ENCODE measurements at regions not wholly inside any gene's neighbourhood (a gene's known extent, or its start where the extent isn't known, plus 50 kb on each side); places are given as distances from the start of the nearest gene placed in this dataset.

DNA sequence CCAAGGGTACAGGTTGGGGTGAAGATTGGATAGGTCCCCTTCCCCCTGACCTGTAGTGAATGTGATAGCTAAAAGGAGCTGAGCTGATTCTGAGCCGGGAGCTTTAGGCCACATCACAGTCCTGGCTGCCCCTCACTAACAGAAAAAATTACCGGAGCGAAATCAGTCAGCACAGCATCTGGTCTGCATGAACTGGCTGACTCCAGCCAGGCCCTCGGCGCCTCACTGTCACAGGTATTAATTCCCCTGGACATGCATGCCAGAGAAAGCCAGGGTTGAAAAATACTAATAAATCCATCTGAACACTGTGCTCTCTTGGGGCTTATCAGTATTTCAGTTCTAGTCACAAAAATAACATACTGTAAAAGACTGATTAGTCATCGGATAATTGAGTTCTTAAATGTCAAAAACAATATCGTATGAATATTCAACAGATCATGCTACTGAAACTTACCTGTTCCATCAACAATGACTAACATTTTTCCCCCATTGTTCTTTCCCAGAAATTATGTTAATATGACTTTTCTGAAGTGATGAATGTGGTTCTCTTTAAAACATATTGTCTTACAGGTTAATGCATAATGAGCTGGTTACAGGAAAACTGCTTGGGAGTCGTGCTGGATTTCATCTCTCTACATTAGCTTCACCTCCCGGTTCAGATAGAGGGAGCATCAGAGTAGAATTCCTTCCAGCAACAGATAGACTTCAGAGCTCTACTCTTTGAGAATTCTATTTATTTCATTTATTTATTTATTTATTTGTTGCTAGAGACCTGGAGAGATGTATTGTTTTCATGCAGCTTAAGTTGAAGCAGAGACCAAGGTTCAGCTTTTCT lies 387.7 kb downstream of the NXPE2 start:
- TF ChIP-seq POLR2A (IDR thresholded peaks at IDR 0.05), result no peak
- TF ChIP-seq, protein P1, sequence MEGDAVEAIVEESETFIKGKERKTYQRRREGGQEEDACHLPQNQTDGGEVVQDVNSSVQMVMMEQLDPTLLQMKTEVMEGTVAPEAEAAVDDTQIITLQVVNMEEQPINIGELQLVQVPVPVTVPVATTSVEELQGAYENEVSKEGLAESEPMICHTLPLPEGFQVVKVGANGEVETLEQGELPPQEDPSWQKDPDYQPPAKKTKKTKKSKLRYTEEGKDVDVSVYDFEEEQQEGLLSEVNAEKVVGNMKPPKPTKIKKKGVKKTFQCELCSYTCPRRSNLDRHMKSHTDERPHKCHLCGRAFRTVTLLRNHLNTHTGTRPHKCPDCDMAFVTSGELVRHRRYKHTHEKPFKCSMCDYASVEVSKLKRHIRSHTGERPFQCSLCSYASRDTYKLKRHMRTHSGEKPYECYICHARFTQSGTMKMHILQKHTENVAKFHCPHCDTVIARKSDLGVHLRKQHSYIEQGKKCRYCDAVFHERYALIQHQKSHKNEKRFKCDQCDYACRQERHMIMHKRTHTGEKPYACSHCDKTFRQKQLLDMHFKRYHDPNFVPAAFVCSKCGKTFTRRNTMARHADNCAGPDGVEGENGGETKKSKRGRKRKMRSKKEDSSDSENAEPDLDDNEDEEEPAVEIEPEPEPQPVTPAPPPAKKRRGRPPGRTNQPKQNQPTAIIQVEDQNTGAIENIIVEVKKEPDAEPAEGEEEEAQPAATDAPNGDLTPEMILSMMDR (IDR thresholded peaks at IDR 0.05), result no peak
- DNase-seq, result no peak
- Histone ChIP-seq H3K9me3 (no peaks in the 10 kb centered on the region), H3K36me3 (no peaks in the 10 kb centered on the region), H3K4me3 (no peak overlapping the region), H3K27ac (no peak overlapping the region), H3K27me3 (no peaks in the 10 kb centered on the region), H3K4me1 (no peaks in the 10 kb centered on the region)

DNA sequence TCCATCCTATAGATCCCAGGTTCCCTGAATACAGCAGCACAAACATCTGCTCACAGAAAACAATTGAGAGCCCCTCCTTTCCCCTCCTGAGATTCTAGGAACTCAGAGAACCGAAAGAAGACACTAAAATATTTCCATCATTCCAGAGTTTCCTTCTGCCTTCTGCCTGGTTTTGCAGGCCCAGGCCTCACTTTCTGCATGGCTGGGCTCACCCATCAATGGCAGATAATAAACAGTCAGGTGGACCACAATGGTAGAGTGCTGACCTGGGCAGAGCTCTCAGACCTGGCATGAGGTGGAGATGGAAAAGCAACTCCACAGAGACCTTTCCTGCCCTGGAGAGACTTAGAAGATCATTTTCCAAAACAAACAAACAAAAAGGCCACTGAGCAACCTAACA lies 389.1 kb downstream of the NXPE2 start:
- DNase-seq, result no peak
- Histone ChIP-seq H3K27ac (no peak overlapping the region), H3K27me3 (no peaks in the 10 kb centered on the region), H3K4me1 (no peaks in the 10 kb centered on the region), H3K4me3 (no peak overlapping the region), H3K36me3 (no peaks in the 10 kb centered on the region), H3K9me3 (no peaks in the 10 kb centered on the region)
- no peak for TF ChIP-seq POLR2A (IDR thresholded peaks at IDR 0.05)
- TF ChIP-seq, protein P1 (IDR thresholded peaks at IDR 0.05), result no peak

DNA sequence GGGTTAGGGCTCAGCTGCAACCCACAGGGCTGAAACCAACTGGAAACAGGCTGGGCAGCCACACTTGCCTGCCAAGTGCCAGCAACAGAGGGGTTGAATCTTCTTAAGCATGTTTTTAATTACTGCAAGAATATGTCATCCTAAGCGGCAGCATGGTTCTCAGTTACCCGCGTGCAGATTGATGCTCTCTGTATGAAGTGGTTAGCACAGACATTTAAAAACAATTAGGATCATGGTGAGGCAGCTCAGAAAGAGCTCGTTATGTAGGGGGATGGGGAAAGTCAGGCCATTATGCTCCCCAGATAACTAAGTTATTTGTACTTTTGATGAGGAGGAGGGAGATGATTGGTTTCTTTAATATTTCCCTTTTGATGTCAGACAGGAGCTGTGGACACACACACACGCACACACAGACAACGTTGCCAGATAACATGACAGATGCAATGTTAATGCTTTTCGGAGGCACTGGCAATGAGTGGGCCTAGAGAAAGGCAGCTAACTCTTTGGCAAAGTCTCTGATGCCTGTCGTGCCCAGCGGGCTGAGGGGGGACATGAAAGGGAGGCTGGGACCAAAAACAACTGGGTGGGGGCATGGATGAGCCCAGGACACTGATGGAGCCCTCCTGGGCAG lies 389.7 kb downstream of the NXPE2 start:
- DNase-seq, result no peak
- no peak overlapping the region for H3K27ac ChIP-seq
- H3K4me3 ChIP-seq, result no peak overlapping the region
- no peak for TF ChIP-seq POLR2A (IDR thresholded peaks at IDR 0.05)
- TF ChIP-seq, protein P1 (IDR thresholded peaks at IDR 0.05), result no peak
- H3K9me3 ChIP-seq, result no peaks in the 10 kb centered on the region
- no peaks in the 10 kb centered on the region for H3K27me3 ChIP-seq
- no peaks in the 10 kb centered on the region for H3K36me3 ChIP-seq
- H3K4me1 ChIP-seq, result no peaks in the 10 kb centered on the region

DNA sequence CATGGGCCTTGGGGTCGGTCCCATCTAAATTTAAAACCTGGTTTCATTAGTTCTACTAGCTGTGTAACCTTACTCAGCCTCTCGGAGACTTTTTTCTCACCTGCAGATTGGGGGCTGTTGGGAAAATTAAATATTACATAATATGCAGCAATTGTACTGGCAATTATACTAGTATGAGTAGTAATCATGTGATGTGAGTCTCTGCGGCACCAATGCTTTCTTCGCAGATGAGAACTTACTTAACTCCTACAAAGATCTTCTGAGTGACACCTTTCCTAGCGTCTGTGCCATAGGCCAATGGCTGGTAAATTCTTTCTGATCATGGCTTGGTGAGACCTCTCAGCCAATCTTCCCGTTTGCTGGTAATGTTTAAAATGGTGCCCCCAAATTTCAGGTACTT lies 391.3 kb downstream of the NXPE2 start:
- no peak for DNase-seq
- no peaks in the 10 kb centered on the region for H3K36me3 ChIP-seq
- H3K9me3 ChIP-seq, result no peaks in the 10 kb centered on the region
- H3K4me1 ChIP-seq, result no peaks in the 10 kb centered on the region
- no peak overlapping the region for H3K4me3 ChIP-seq
- TF ChIP-seq, protein P1 (IDR thresholded peaks at IDR 0.05), result no peak
- no peak for TF ChIP-seq POLR2A (IDR thresholded peaks at IDR 0.05)
- H3K27ac ChIP-seq, result no peak overlapping the region
- no peaks in the 10 kb centered on the region for H3K27me3 ChIP-seq

DNA sequence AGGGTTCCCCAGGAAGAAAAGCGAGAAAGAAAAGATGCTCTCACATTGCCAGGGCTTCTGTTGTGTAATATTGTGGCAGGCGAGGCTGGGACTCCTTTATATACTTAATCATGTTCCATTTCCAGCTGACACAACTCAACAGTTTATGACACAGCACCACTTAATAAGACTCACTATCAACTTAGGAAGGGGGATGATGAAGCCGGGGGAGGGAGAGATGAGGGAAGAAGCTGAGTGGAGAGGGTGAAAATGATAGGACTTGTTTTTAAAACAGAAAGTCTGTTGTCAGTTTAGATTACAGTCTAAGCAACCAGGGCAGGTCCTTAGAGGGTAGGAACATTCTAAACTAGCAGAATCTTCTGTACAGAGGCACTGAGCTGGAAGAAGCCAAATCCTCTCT lies 397.0 kb downstream of the NXPE2 start:
- no peaks in the 10 kb centered on the region for H3K9me3 ChIP-seq
- TF ChIP-seq, protein P1 (IDR thresholded peaks at IDR 0.05), result no peak
- TF ChIP-seq POLR2A (IDR thresholded peaks at IDR 0.05), result no peak
- H3K27ac ChIP-seq, result no peak overlapping the region
- no peaks in the 10 kb centered on the region for H3K27me3 ChIP-seq
- no peaks in the 10 kb centered on the region for H3K4me1 ChIP-seq
- H3K36me3 ChIP-seq, result no peaks in the 10 kb centered on the region
- no peak for DNase-seq
- H3K4me3 ChIP-seq, result no peak overlapping the region

All from Peyer's patch (tissue), 4 donors.